ENCODE measurements at regions not wholly inside any gene's neighbourhood (a gene's known extent, or its start where the extent isn't known, plus 50 kb on each side); places are given as distances from the start of the nearest gene placed in this dataset.
"Not testable (repeated sequence)": the region's sequence is repeated elsewhere in the genome, so short reads cannot be mapped to it uniquely, and the experiment has no call there.

- no peak for DNase-seq
Observed at GRCh38 chr7:152949790-152950189, 190.2 kb downstream of the ACTR3B start.

GRCh38 chr7:152956006-152956405 is 196.5 kb downstream of the ACTR3B start:
- no peak for DNase-seq

- DNase-seq = no peak
Observed at GRCh38 chr7:152959610-152960009, 200.1 kb downstream of the ACTR3B start.

GRCh38 chr7:152961796-152962195 is 202.2 kb downstream of the ACTR3B start:
- not testable (repeated sequence) for DNase-seq

GRCh38 chr7:152966189-152966588 is 206.6 kb downstream of the ACTR3B start:
- DNase-seq = no peak

- no peak for DNase-seq
Observed at GRCh38 chr7:152967958-152968357, 208.4 kb downstream of the ACTR3B start.

GRCh38 chr7:152968514-152968913 is 209.0 kb downstream of the ACTR3B start:
- DNase-seq = no peak

- DNase-seq = no peak
Observed at GRCh38 chr7:152969335-152969734, 209.8 kb downstream of the ACTR3B start.

GRCh38 chr7:152969839-152970238 is 210.3 kb downstream of the ACTR3B start:
- no peak for DNase-seq

GRCh38 chr7:152970481-152970880 is 210.9 kb downstream of the ACTR3B start:
- no peak for DNase-seq

GRCh38 chr7:152974577-152974976 is 215.0 kb downstream of the ACTR3B start:
- DNase-seq = no peak

GRCh38 chr7:152975076-152975475 is 215.5 kb downstream of the ACTR3B start:
- no peak for DNase-seq

- no peak for DNase-seq
Observed at GRCh38 chr7:152979376-152979775, 219.8 kb downstream of the ACTR3B start.

- no peak for DNase-seq
Observed at GRCh38 chr7:152984421-152984820, 224.9 kb downstream of the ACTR3B start.

GRCh38 chr7:152986376-152986775 is 226.8 kb downstream of the ACTR3B start:
- no peak for DNase-seq

GRCh38 chr7:152987656-152988055 is 228.1 kb downstream of the ACTR3B start:
- DNase-seq = no peak

- DNase-seq = no peak
Observed at GRCh38 chr7:152989889-152990380, 230.4 kb downstream of the ACTR3B start.

GRCh38 chr7:152998420-152998819 is 238.9 kb downstream of the ACTR3B start:
- no peak for DNase-seq

- no peak for DNase-seq
Observed at GRCh38 chr7:153002115-153002514, 242.6 kb downstream of the ACTR3B start.

- DNase-seq = no peak
Observed at GRCh38 chr7:153002572-153002971, 243.0 kb downstream of the ACTR3B start.

GRCh38 chr7:153004341-153004740 is 244.8 kb downstream of the ACTR3B start:
- DNase-seq = no peak

GRCh38 chr7:153005750-153006435 is 246.3 kb downstream of the ACTR3B start:
- DNase-seq = no peak

GRCh38 chr7:153006452-153006851 is 246.9 kb downstream of the ACTR3B start:
- no peak for DNase-seq

GRCh38 chr7:153006911-153007310 is 247.4 kb downstream of the ACTR3B start:
- DNase-seq = no peak

- no peak for DNase-seq
Observed at GRCh38 chr7:153010416-153010815, 250.9 kb downstream of the ACTR3B start.
